Smooth muscle cell (in vitro differentiated cells): ENCODE measurements at regions not wholly inside any gene's neighbourhood (a gene's known extent, or its start where the extent isn't known, plus 50 kb on each side); places are given as distances from the start of the nearest gene placed in this dataset.
A peak's percentile ranks its signal among the peaks of the same experiment; 100 is the strongest.

Source experiments
- DNase-seq: peaks from one replicate; lab custom pipeline; 2025; ENCODE audit not compliant: unreplicated experiment; lab: John Stamatoyannopoulos, UW
- H2AFZ ChIP-seq: fragments of 200-600 bp; sonication (generic); 2 replicates; pipeline ENCODE4 v1.6.0; 2016; ENCODE audit warnings: antibody characterized with exemption, low read depth, mild to moderate bottlenecking
- H3F3A ChIP-seq: fragments of 200-600 bp; sonication (generic); 2 replicates; pipeline ENCODE4 v1.6.0; 2017; ENCODE audit warnings: antibody characterized with exemption, low read depth
- H3K27ac ChIP-seq: fragments of 200-600 bp; sonication (generic); 2 replicates; pipeline ENCODE4 v1.5.1; 2016; ENCODE audit warnings: low read depth, mild to moderate bottlenecking
- H3K27me3 ChIP-seq: fragments of 200-600 bp; sonication (generic); 2 replicates; pipeline ENCODE4 v1.6.1; 2016; ENCODE audit warnings: low read depth, mild to moderate bottlenecking
- H3K36me3 ChIP-seq: fragments of 200-600 bp; sonication (generic); 2 replicates; pipeline ENCODE4 v1.5.1; 2016; ENCODE audit warnings: low read depth
- H3K4me1 ChIP-seq: fragments of 200-600 bp; sonication (generic); 2 replicates; pipeline ENCODE4 v1.5.1; 2016; ENCODE audit warnings: low read depth
- H3K4me2 ChIP-seq: fragments of 200-600 bp; sonication (generic); 2 replicates; pipeline ENCODE4 v1.6.0; 2016; ENCODE audit warnings: mild to moderate bottlenecking
- H3K4me3 ChIP-seq: fragments of 200-600 bp; sonication (generic); 2 replicates; pipeline ENCODE4 v1.5.1; 2016; ENCODE audit warnings: mild to moderate bottlenecking
- H3K79me2 ChIP-seq: fragments of 200-600 bp; sonication (generic); 2 replicates; pipeline ENCODE4 v1.6.0; 2016; ENCODE audit warnings: low read depth, mild to moderate bottlenecking
- H3K9ac ChIP-seq: fragments of 200-600 bp; sonication (generic); 2 replicates; pipeline ENCODE4 v1.6.0; 2016; ENCODE audit warnings: low read depth
- H3K9me3 ChIP-seq: fragments of 200-600 bp; sonication (generic); replicated peaks from 2 replicates; pipeline ENCODE4 v1.5.1; 2016; ENCODE audit warnings: low read depth
- H4K20me1 ChIP-seq: fragments of 200-600 bp; sonication (generic); 2 replicates; pipeline ENCODE4 v1.6.0; 2016; ENCODE audit warnings: low read depth
- CTCF ChIP-seq: fragments of 200-600 bp; sonication (generic); IDR thresholded peaks from 2 replicates; pipeline ENCODE4 v1.5.1; 2017; ENCODE audit warnings: borderline replicate concordance, mild to moderate bottlenecking, antibody characterized with exemption; ENCODE audit not compliant: insufficient read depth, poor library complexity, severe bottlenecking
- WGBS: methylation state at CpG from one replicate; pipeline ENCODE4 v1.1.7; 2016; ENCODE audit warnings: low lambda C conversion rate; 5-methylcytosine and 5-hydroxymethylcytosine counted together

GRCh38 chr9:699396-699795, 142.1 kb upstream of the DMRT1 start:
- Histone ChIP-seq H3F3A (peaks cover 18% of the 10 kb centered on the region), H3K27ac (peak overlapping the region; percentile 95), H3K9ac (no peak overlapping the region), H3K79me2 (no peaks in the 10 kb centered on the region), H3K27me3 (no peaks in the 10 kb centered on the region), H3K36me3 (no peaks in the 10 kb centered on the region), H3K4me2 (peak overlapping the region; percentile 2), H3K9me3 (no peaks in the 10 kb centered on the region), H2AFZ (no peak overlapping the region), H3K4me3 (no peak overlapping the region), H3K4me1 (peaks cover 23% of the 10 kb centered on the region), H4K20me1 (no peaks in the 10 kb centered on the region)
- no peak for DNase-seq
- WGBS: 38% methylated on average over 1 of the region's 1 CpG
- no peak for TF ChIP-seq CTCF

GRCh38 chr9:700365-701282, 140.9 kb upstream of the DMRT1 start:
- no peak for TF ChIP-seq CTCF
- 77% methylated on average over 9 of the region's 9 CpGs for WGBS
- Histone ChIP-seq H3K36me3 (no peaks in the 10 kb centered on the region), H2AFZ (no peak overlapping the region), H3K4me3 (no peak overlapping the region), H3K27me3 (no peaks in the 10 kb centered on the region), H3K9me3 (no peaks in the 10 kb centered on the region), H3K79me2 (no peaks in the 10 kb centered on the region), H3K4me2 (no peak overlapping the region), H3K9ac (no peak overlapping the region), H3K4me1 (peaks cover 17% of the 10 kb centered on the region), H4K20me1 (no peaks in the 10 kb centered on the region), H3K27ac (peak overlapping the region; percentile 95), H3F3A (peaks cover 16% of the 10 kb centered on the region)
- DNase-seq: no peak

DNA sequence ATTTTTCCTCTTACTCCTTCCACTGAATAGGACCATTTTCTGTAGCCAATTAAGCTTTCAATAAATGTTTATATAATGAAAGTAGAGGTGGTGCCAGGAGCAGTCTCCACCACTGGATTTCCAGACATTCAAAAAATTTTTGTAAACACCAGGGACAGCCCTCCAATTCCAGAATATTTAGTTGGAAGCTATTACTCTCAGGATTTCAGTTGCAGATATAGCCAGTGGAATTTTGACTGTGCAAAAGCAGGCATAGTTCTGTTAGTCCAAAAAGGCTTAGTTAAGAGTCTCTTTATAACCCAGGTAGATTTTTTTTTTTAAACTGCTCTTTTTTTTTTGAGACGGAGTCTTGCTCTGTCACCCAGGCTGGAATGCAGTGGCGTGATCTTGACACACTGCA, 138.1 kb upstream of the DMRT1 start:
- peak overlapping the region; percentile 29 for H3K4me2 ChIP-seq
- H3K79me2 ChIP-seq: no peaks in the 10 kb centered on the region
- 87% methylated on average over 2 of the region's 2 CpGs for WGBS
- no peak overlapping the region for H3K4me3 ChIP-seq
- no peak for DNase-seq
- H2AFZ ChIP-seq: no peak overlapping the region
- H3K9ac ChIP-seq: no peak overlapping the region
- H3K27me3 ChIP-seq: no peaks in the 10 kb centered on the region
- H3K27ac ChIP-seq: peak overlapping the region; percentile 33
- no peak for TF ChIP-seq CTCF
- H3K36me3 ChIP-seq: no peaks in the 10 kb centered on the region
- no peaks in the 10 kb centered on the region for H4K20me1 ChIP-seq
- no peaks in the 10 kb centered on the region for H3K9me3 ChIP-seq
- peaks cover 8% of the 10 kb centered on the region for H3F3A ChIP-seq
- peaks cover 23% of the 10 kb centered on the region for H3K4me1 ChIP-seq
